GM12878 (cell line): ENCODE measurements at regions not wholly inside any gene's neighbourhood (a gene's known extent, or its start where the extent isn't known, plus 50 kb on each side); places are given as distances from the start of the nearest gene placed in this dataset.

Experiments
- ATAC-seq: fragments of 200-7000 bp; cut with Tn5 transposase; 3 replicates; pipeline ENCODE4 v1.9.1; 2020; ENCODE audit warnings: mild to moderate bottlenecking, moderate library complexity
- BruUV-seq: library from RNA; stranded (reverse); fragments of 400-500 nt; replicated peaks from 2 replicates; lab custom pipeline; 2021; lab: Mats Ljungman, UMichigan
- CTCF ChIA-PET: fragments of 300-600 bp; sonication (Branson Sonifier 250); formaldehyde crosslinking; extraction: SDS; loops from one replicate; lab custom pipeline; 2021; ENCODE audit warnings: inconsistent platforms; lab: Yijun Ruan, JAX
- POLR2A ChIA-PET: fragments of 350-600 bp; formaldehyde crosslinking; extraction: SDS; loops from one replicate; lab custom pipeline; 2021; ENCODE audit warnings: inconsistent platforms; lab: Charles Lee
- RAD21 ChIA-PET: fragments of 300-600 bp; sonication (Branson Sonifier 250); formaldehyde crosslinking; loops from one replicate; lab custom pipeline; 2023; ENCODE audit warnings: antibody characterized with exemption; ENCODE audit not compliant: unreplicated experiment; lab: Charles Lee
- SMC1A ChIA-PET: fragments of 300-600 bp; sonication (Branson Sonifier 250); formaldehyde crosslinking; loops from one replicate; lab custom pipeline; 2023; ENCODE audit not compliant: unreplicated experiment, uncharacterized antibody; lab: Charles Lee
- DNase-seq: peaks from one replicate; pipeline ENCODE4 v3.0.0-alpha.2; 2011; ENCODE audit warnings: low read depth, low spot score
- FAIRE-seq: peaks from 3 replicates; lab custom pipeline; 2011; peaks lifted over from hg19 to GRCh38; lab: Jason Lieb, UNC
- H2AFZ ChIP-seq: 2 replicates; pipeline ENCODE4 v1.6.0; 2011; ENCODE audit warnings: low read depth, low read length, control low read depth; ENCODE audit not compliant: control insufficient read depth
- H3K27ac ChIP-seq: 2 replicates; pipeline ENCODE4 v1.5.1; 2011; ENCODE audit warnings: control low read depth; ENCODE audit not compliant: control insufficient read depth, insufficient read depth
- H3K27me3 ChIP-seq, 2 experiments: replicated peaks in 1 of 2; 2 replicates each; pipeline versions ENCODE4 v1.6.0 to v1.6.1; 2011; ENCODE audit warnings: low read length in 1 of 2; ENCODE audit not compliant: control insufficient read depth in 2 of 2, insufficient read depth in 2 of 2
- H3K36me3 ChIP-seq, 2 experiments: 2 replicates each; pipeline ENCODE4 v1.5.1; 2011; ENCODE audit warnings: low read length in 1 of 2; ENCODE audit not compliant: control insufficient read depth in 2 of 2, insufficient read depth in 2 of 2
- H3K4me1 ChIP-seq: 2 replicates; pipeline ENCODE4 v1.6.1; 2011; ENCODE audit warnings: mild to moderate bottlenecking, low read length, moderate library complexity, mixed read lengths; ENCODE audit not compliant: control insufficient read depth, insufficient read depth
- H3K4me2 ChIP-seq: 2 replicates; pipeline ENCODE4 v1.6.0; 2011; ENCODE audit warnings: control low read depth; ENCODE audit not compliant: control insufficient read depth, insufficient read depth
- H3K4me3 ChIP-seq: fragments of 200-600 bp; sonication (generic); 2 replicates; pipeline ENCODE4 v1.5.1; 2016
- H3K79me2 ChIP-seq: 2 replicates; pipeline ENCODE4 v1.6.0; 2011; ENCODE audit warnings: low read length; ENCODE audit not compliant: control insufficient read depth, insufficient read depth
- H3K9ac ChIP-seq: 2 replicates; pipeline ENCODE4 v1.8.0; 2011; ENCODE audit warnings: low read length, control low read depth, mixed read lengths; ENCODE audit not compliant: control insufficient read depth, insufficient read depth
- H3K9me3 ChIP-seq: replicated peaks from 3 replicates; pipeline ENCODE4 v1.5.1; 2011; ENCODE audit warnings: mild to moderate bottlenecking, low read length; ENCODE audit not compliant: control insufficient read depth, insufficient read depth
- H4K20me1 ChIP-seq: 2 replicates; pipeline ENCODE4 v1.6.0; 2011; ENCODE audit not compliant: control insufficient read depth, insufficient read depth
- BRCA1 ChIP-seq: IDR thresholded peaks from 2 replicates; pipeline ENCODE4 v1.6.1; 2011; ENCODE audit warnings: low read depth, low read length, improper control_type of control experiment
- CREB1 ChIP-seq: IDR thresholded peaks from 2 replicates; pipeline ENCODE4 v1.6.1; 2012; ENCODE audit warnings: low read depth, mild to moderate bottlenecking, inconsistent platforms
- IKZF2 ChIP-seq, 2 experiments: fragments of 450-650 bp; IDR thresholded peaks; 2 replicates each; pipeline ENCODE4 v1.6.1; 2017; ENCODE audit warnings: mild to moderate bottlenecking in 2 of 2, moderate library complexity in 2 of 2
- KAT2A ChIP-seq: conservative IDR thresholded peaks from 2 replicates; pipeline ENCODE4 v1.6.1; 2011; ENCODE audit warnings: low read depth, low read length; ENCODE audit not compliant: control insufficient read depth
- KLF5 ChIP-seq: fragments of 450-650 bp; IDR thresholded peaks from 2 replicates; pipeline ENCODE4 v1.6.1; 2014; ENCODE audit warnings: mild to moderate bottlenecking; ENCODE audit not compliant: partially characterized antibody
- MLLT1 ChIP-seq: fragments of 450-650 bp; IDR thresholded peaks from 2 replicates; pipeline ENCODE4 v1.6.1; 2016; ENCODE audit warnings: mild to moderate bottlenecking
- NR2C1 ChIP-seq: fragments of 450-650 bp; IDR thresholded peaks from 2 replicates; pipeline ENCODE4 v1.6.1; 2017; ENCODE audit warnings: antibody characterized with exemption, mild to moderate bottlenecking, moderate library complexity
- POLR2A ChIP-seq: IDR thresholded peaks from 2 replicates; pipeline ENCODE4 v1.6.1; 2011; ENCODE audit warnings: low read depth, mild to moderate bottlenecking, low read length
- SIN3A ChIP-seq: IDR thresholded peaks from 2 replicates; pipeline ENCODE4 v1.6.1; 2012; ENCODE audit warnings: low read depth, low read length, improper control_type of control experiment
- SIX5 ChIP-seq: IDR thresholded peaks from 2 replicates; pipeline ENCODE4 v1.6.1; 2011; ENCODE audit warnings: mild to moderate bottlenecking, low read depth, low read length, moderate library complexity; ENCODE audit not compliant: severe bottlenecking
- ZBTB11 ChIP-seq: fragments of 450-650 bp; formaldehyde crosslinking; IDR thresholded peaks from 2 replicates; pipeline ENCODE4 v1.5.0; 2022; ENCODE audit warnings: mild to moderate bottlenecking, missing genetic modification characterization
- ZBTB4 ChIP-seq: fragments of 450-650 bp; formaldehyde crosslinking; IDR thresholded peaks from 2 replicates; pipeline ENCODE4 v1.4.0; 2022; ENCODE audit warnings: mild to moderate bottlenecking, moderate library complexity
- ZNF384 ChIP-seq: IDR thresholded peaks from 2 replicates; pipeline ENCODE4 v1.6.1; 2012; ENCODE audit warnings: low read depth, mild to moderate bottlenecking, low read length, improper control_type of control experiment, borderline replicate concordance
- WGBS: methylation state at CpG from one replicate; pipeline ENCODE4 v1.1.6; 2016; ENCODE audit warnings: low lambda C conversion rate; ENCODE audit not compliant: insufficient replicate concordance, insufficient coverage; ENCODE audit errors: missing lambda C conversion rate; 5-methylcytosine and 5-hydroxymethylcytosine counted together
- in situ Hi-C: fragments of 300-500 bp; cut with MboI; formaldehyde crosslinking; loops from 9 replicates; pipeline ENCODE4 v1.14.3; 2018; ENCODE audit warnings: mixed read lengths
- intact Hi-C: fragments of 100-400 bp; cut with micrococcal nuclease; formaldehyde crosslinking; loops from one replicate; pipeline ENCODE4 v1.14.2; 2022; ENCODE audit not compliant: unreplicated experiment
- TF ChIP-seq, protein P1 (sequence below): IDR thresholded peaks from 2 replicates; pipeline ENCODE4 v1.6.1; 2011; ENCODE audit warnings: borderline replicate concordance, low read depth, mild to moderate bottlenecking, moderate library complexity, low read length; ENCODE audit not compliant: insufficient read depth, poor library complexity, severe bottlenecking
- TF ChIP-seq, protein P2 (sequence below): fragments of 450-650 bp; IDR thresholded peaks from 2 replicates; pipeline ENCODE4 v1.6.1; 2014; ENCODE audit warnings: mild to moderate bottlenecking

DNA sequence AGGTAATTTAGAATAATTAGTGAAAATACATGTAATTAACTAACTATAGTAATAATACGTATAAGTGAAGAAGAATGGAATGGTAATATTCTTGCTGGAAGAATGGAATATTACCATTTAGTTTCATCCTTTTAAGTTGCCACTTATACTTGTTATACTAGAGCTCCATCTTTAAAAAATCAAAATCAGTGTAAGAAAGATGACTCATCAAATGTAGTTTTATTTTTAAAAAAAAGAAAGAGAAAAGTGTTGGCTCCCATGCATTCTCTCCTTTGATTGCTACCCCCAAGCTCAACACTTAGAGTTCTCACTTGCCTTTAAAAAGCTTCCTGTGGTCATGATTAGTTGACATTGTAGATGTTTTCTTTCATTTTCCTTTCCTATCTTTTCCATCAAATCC lies 82.4 kb upstream of the KIF2B start:
- Histone ChIP-seq H3K4me3 (no peak overlapping the region), H3K27me3 (no peaks in the 10 kb centered on the region), H4K20me1 (no peaks in the 10 kb centered on the region), H3K36me3 (no peaks in the 10 kb centered on the region), H3K4me2 (no peak overlapping the region), H2AFZ (no peak overlapping the region), H3K27ac (no peak overlapping the region), H3K9me3 (no peaks in the 10 kb centered on the region), H3K79me2 (no peaks in the 10 kb centered on the region), H3K9ac (no peak overlapping the region), H3K4me1 (no peaks in the 10 kb centered on the region)
- SMC1A ChIA-PET: interaction anchor here (0.6 kb wide), 1 partner anchor 56 kb away, joined by 4 read pairs; no protein-coding TSS in a partner anchor
- ATAC-seq (no peak), DNase-seq (no peak), FAIRE-seq (no peak)
- no TSS peak for BruUV-seq
- WGBS: 48% methylated on average over 1 of the region's 1 CpG
- CTCF ChIA-PET: interaction anchor here (0.6 kb wide), 1 partner anchor 18 kb away, joined by 4 read pairs; no protein-coding TSS in a partner anchor
- POLR2A ChIA-PET: interaction anchor here (0.6 kb wide), 1 partner anchor 38 kb away, joined by 3 read pairs; no protein-coding TSS in a partner anchor
- RAD21 ChIA-PET: no interaction called here
- intact Hi-C loops (no loop called here), in situ Hi-C loops (no loop called here)
- TF ChIP-seq KLF5: no peak
- TF ChIP-seq, protein P1, sequence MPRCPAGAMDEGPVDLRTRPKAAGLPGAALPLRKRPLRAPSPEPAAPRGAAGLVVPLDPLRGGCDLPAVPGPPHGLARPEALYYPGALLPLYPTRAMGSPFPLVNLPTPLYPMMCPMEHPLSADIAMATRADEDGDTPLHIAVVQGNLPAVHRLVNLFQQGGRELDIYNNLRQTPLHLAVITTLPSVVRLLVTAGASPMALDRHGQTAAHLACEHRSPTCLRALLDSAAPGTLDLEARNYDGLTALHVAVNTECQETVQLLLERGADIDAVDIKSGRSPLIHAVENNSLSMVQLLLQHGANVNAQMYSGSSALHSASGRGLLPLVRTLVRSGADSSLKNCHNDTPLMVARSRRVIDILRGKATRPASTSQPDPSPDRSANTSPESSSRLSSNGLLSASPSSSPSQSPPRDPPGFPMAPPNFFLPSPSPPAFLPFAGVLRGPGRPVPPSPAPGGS: no peak
- TF ChIP-seq POLR2A: no peak
- TF ChIP-seq MLLT1: no peak
- no peak for TF ChIP-seq KAT2A
- TF ChIP-seq SIN3A: no peak
- TF ChIP-seq CREB1: no peak
- TF ChIP-seq IKZF2 (IDR thresholded peaks at IDR 0.05): no peak
- no peak for TF ChIP-seq BRCA1
- no peak for TF ChIP-seq SIX5
- no peak for TF ChIP-seq ZBTB4 (CRISPR knock-in tag)
- no peak for TF ChIP-seq NR2C1
- TF ChIP-seq, protein P2, sequence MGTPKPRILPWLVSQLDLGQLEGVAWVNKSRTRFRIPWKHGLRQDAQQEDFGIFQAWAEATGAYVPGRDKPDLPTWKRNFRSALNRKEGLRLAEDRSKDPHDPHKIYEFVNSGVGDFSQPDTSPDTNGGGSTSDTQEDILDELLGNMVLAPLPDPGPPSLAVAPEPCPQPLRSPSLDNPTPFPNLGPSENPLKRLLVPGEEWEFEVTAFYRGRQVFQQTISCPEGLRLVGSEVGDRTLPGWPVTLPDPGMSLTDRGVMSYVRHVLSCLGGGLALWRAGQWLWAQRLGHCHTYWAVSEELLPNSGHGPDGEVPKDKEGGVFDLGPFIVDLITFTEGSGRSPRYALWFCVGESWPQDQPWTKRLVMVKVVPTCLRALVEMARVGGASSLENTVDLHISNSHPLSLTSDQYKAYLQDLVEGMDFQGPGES: no peak
- TF ChIP-seq ZBTB11 (CRISPR knock-in tag): no peak
- TF ChIP-seq ZNF384: no peak
